Left renal pelvis (tissue), 4 donors: ENCODE measurements at regions not wholly inside any gene's neighbourhood (a gene's known extent, or its start where the extent isn't known, plus 50 kb on each side); places are given as distances from the start of the nearest gene placed in this dataset.
"Not testable (repeated sequence)": the region's sequence is repeated elsewhere in the genome, so short reads cannot be mapped to it uniquely, and the experiment has no call there.

Experiments used
- DNase-seq, 4 donors: peaks; one replicate each; pipeline ENCODE4 v3.0.0-alpha.2; 2013; ENCODE audit warnings: low read depth in 4 of 4, low spot score in 3 of 4

DNA sequence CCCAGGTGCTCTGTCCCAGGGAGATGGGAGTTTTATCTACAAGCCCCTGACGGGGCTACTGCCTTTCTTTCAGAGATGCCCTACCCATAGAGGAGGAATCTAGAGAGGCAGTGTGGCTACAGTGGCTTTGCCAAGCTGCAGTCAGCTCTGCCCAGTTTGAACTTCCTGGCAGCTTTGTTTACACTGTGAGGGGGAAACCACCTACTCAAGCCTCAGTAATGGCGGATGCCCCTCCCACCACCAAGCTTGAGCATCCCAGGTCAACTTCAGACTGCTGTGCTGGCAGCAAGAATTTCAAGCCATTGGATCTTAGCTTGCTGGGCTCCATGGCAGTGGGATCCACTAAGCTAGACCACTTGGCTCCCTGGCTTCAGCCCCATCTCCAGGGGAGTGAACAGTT, 53.1 kb upstream of the TMEM252 start:
- not testable (repeated sequence) for DNase-seq

DNA sequence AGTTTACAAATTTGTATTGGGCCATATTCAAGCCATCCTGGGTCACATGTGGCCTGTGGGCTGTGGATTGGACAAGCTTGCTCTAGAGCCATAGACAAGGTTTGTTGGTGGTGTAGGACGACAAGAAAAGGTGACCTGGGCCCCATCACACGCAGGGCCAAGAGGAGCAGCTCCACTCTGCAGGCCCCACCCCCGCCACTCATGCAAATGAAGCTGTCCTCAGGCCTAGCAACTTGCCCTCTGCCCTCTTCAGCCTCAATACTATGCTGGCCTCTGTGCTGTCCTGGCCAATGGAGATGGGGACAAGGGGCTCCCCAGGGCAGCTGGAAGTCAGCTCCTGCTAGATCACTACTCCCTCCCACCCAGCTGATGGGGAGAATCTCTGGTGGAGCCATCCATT, 55.2 kb upstream of the TMEM252 start:
- DNase-seq, result no peak

DNA sequence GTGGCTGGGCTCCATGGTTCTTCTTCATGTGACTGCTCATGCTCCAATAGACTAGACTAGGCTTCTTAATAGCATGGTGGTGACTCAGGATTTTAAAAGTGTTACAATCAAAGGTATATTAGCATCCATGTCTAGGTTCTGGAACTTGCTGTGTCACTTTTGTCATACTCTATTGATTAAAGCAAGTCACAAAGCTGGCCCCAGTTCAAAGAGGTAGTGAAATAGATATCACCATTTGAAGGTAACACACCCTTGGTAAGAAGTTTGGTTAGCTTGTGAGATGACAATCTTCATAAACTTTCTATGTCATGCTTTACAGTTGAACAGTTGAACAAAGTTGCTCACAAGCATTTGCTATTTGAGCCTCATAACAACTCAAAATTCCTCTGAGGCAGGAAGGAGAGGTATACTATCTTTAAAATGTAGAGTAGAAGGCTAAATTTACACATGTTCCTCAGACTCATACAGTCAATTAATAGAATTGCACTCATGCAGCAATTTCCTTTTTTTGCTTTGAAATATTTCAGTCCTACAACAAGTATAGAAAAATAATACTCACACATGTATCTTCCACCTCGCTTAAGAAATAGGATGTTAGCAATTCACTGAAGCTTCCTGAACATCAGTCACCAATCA, 56.8 kb upstream of the TMEM252 start:
- DNase-seq, result no peak

GRCh38 chr9:68599826-68600225, 59.1 kb upstream of the TMEM252 start:
- DNase-seq, result no peak

DNA sequence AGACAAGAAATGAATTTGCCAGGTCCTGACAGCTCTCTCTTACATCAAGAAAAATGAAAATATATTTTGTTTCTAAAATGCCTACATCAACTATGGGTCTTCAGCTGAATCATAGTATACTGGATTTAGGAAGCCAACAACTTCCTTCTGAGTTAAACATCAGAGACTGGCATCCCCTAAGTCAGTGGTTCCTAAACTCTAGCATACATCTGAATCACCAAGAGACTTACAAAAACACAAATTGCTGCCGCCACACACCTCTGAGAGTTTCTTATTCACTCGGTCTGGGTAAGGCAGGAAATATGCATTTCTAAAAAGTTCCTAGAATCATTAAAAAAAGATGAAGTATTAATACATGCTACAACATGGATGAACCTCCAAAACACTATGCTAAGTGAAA, 60.4 kb upstream of the TMEM252 start:
- DNase-seq, result no peak

DNA sequence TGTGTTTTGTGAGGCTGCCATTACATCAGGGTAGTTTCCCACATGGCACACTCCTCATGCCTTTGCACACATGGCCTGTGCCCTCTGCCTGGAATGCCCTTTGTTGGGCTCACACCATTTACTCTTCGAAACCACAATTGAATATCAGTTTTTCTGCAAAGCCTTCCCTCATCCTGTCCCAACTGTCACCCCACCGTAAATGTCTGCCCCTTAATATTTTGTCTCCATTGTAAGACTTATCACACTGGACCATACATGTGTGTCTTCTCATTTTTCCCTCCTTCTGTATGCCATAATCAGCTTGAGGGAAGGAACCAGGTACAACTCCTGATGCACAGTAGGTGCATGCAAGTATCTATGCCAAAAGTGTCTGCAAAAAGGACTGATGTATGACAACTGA, 62.7 kb upstream of the TMEM252 start:
- no peak for DNase-seq

GRCh38 chr9:68608763-68609162, 68.1 kb upstream of the TMEM252 start:
- no peak for DNase-seq

- DNase-seq, result peak in 2 of 4 donors; percentile 1 to 17
These were observed 69.3 kb upstream of the TMEM252 start for GRCh38 chr9:68609901-68610415.

GRCh38 chr9:68614121-68614520, 73.4 kb upstream of the TMEM252 start:
- no peak for DNase-seq

GRCh38 chr9:68617011-68617410, 76.3 kb upstream of the TMEM252 start:
- DNase-seq, result not testable (repeated sequence)

DNA sequence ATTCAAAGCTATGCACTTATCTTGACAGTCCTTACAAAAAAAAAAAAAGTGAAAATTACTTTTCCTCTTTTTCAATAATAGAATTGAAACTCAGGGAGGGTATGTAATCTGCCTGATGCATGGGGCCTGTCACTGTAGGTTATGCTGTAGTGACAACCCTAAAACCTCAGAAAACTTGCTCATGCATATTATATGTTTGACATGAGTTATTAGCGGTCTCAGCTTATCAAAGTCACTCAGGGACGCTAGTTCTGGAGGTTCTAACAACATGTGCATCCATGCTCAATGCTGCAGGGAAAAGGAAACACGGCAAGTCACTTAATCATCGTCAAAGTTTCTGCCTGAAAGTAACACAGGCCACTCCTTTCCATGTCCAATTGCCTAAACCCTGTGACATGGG, 78.4 kb upstream of the TMEM252 start:
- DNase-seq, result no peak

- no peak for DNase-seq
These were observed 79.0 kb upstream of the TMEM252 start for GRCh38 chr9:68619636-68620035.

DNA sequence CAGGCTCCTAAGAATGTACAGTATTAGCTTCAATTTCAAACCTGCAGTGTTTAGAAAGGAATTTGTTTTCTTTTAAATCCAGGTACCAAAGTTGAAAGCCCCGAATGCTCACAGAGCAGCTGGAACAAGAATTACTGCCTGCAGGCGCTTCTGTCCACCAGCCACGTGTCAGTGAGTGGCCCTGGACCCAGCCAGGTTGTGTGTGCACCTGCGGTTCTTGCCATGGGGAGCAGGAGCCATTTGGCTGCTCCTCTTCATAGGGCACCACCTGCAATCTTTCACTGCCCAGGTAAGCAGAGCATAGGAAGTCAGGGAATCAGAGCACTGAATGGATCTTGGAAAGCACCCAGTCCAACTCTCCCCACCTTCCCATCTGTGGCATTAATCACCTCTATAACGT, 79.5 kb upstream of the PIP5K1B start:
- no peak for DNase-seq

DNA sequence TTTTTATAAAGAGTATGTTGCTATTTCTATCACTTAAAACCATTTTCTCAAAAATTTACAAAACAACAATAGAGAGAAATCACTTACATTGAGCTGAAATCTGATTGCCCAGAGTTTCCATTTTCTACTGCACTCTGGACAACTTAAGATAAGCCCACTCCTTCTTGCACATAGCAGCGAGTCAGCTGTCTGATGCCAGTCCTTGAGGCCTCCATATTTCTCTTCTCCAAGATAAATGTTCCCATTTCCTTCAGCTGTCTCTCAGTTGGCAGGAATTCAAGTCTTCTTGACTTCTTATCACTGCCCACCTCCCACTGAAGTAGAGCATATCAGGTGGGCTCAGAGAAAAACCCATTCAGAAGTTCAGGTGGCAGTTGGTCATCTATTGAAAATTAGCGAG, 78.5 kb upstream of the PIP5K1B start:
- DNase-seq, result no peak

DNA sequence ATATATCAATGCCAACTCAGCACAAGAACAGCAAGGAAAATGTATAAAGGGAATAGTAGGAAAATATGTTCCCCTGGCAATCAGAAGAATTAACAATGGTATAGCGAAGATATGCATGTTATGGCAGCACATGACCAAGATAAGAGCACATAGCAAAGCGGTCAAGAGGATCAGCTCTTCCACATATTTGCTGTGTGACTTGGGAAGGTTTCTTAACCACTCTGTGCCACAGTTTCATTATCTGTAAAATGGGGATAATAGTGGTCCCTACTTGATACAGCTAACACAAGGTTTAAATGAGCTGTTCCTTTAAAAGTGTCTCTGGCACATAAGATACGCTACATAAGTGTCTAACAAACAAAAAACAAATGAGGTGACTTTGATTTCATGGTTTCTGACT, 77.9 kb upstream of the PIP5K1B start:
- no peak for DNase-seq

DNA sequence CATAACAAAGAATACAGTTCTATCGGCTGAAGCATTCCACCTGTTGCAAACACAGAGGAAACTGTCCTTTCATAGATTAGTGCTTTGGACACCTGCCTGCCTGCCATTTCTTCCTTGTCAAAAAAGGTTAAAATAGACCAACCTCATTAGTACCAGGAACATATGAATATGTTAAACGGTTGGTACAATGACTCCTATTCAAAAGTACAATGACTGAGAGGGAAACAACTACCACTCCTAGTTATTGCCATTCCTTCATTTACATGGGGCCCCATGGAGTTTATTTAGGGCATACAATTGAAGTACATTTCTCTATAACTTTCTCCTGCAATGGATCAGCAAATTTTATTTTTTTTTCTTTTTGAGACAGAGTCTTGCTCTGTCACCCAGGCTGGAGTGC, 77.4 kb upstream of the PIP5K1B start:
- DNase-seq, result no peak

DNA sequence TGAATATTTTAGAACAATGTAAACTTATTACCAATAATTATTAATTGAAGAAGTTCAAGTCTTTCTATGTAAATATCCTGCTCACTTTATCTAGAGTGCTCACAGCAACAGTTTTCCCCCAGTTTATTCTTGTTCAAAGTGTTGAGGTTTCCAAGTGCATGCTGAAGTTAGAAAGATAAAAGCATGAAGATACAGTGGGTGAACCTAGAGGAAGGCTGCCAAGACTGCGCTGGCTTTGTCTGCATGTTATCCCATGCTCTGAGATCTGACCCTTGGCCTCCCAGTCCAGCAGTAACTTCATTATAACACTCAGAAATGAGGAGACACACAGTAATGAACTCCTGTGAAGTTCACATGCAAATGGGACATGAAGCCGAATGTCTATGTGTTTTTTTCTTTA, 76.0 kb upstream of the PIP5K1B start:
- no peak for DNase-seq

GRCh38 chr9:68631811-68632210, 73.2 kb upstream of the PIP5K1B start:
- no peak for DNase-seq

GRCh38 chr9:68637020-68637419, 68.0 kb upstream of the PIP5K1B start:
- no peak for DNase-seq

DNA sequence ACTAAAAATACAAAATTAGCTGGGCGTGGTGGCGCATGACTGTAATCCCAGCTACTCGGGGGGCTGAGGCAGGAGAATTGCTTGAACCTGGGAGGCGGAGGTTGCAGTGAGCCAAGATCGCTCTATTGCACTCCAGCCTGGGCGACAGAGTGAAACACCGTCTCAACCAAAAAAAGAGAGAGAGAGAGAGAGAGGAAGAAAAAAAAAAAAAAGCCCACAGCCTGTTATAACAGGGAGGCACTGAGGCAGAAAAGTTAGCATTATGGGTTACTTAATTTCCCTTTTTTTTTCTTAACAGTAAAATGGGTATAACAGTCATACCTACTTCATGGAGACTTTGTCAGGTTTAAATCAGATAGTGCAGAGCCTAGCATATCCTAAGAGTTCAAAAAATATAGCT, 65.8 kb upstream of the PIP5K1B start:
- DNase-seq, result not testable (repeated sequence)

DNA sequence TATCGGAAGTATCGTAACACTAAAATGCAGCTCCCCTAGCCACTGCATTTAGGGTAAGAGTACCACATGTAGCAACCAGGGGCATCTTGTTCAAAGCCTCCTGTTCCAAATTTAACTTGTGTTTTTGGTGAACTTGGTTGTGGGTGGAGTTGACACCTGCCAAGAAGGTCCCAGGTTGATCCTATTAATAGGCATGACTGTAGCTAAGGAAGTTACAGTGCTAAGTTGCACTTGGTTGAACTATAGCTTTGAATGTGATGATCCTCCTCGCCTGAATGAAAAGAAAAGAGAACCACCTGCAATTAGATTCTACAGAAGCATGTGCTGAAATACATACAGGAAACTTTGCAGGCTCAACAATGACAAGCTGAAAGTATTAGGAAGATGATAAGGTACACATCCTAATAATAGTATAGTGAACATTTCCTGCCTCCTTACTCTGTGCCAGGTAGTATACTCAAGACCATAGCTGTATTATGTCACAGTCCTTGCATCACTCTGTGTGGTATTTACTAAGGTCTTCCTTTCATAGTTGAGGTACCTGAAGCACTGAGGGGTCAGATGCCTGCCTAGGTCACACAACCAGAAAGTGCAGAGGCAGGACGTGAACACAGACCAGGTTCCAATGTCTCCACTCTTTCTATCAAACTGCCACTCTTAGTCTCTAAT, 64.5 kb upstream of the PIP5K1B start:
- no peak for DNase-seq
